Mesenchymal stem cell (in vitro differentiated cells and primary cell): ENCODE measurements at regions not wholly inside any gene's neighbourhood (a gene's known extent, or its start where the extent isn't known, plus 50 kb on each side); places are given as distances from the start of the nearest gene placed in this dataset.

ENCODE experiments used
- DNase-seq: peaks from one replicate; pipeline ENCODE4 v3.0.0-alpha.2; 2013
- H2AFZ ChIP-seq: one replicate; pipeline ENCODE4 v1.6.1; 2013; ENCODE audit warnings: low read depth, mild to moderate bottlenecking, control low read depth, inconsistent platforms, low read length, moderate library complexity
- H2AK5ac ChIP-seq: 2 replicates; pipeline ENCODE4 v1.6.1; 2013; ENCODE audit warnings: low read length, moderate library complexity, mild to moderate bottlenecking, inconsistent platforms; ENCODE audit not compliant: severe bottlenecking
- H2BK120ac ChIP-seq: one replicate; pipeline ENCODE4 v1.6.1; 2013; ENCODE audit warnings: low read depth, mild to moderate bottlenecking, inconsistent platforms, low read length, moderate library complexity
- H2BK12ac ChIP-seq, 2 experiments: one replicate each; pipeline ENCODE4 v1.6.1; 2013; ENCODE audit warnings: inconsistent platforms in 2 of 2, low read length in 2 of 2, mild to moderate bottlenecking in 2 of 2, moderate library complexity in 2 of 2, control low read depth in 1 of 2
- H2BK15ac ChIP-seq: one replicate; pipeline ENCODE4 v1.6.1; 2013; ENCODE audit warnings: mild to moderate bottlenecking, low read depth, inconsistent platforms; ENCODE audit not compliant: poor library complexity, severe bottlenecking
- H2BK5ac ChIP-seq: 2 replicates; pipeline ENCODE4 v1.6.1; 2013; ENCODE audit warnings: low read depth, mild to moderate bottlenecking, low read length, control low read depth, inconsistent platforms; ENCODE audit not compliant: poor library complexity, severe bottlenecking
- H3K14ac ChIP-seq, 2 experiments: one replicate each; pipeline ENCODE4 v1.6.1; 2013; ENCODE audit warnings: inconsistent platforms in 2 of 2, low read length in 2 of 2, control low read depth in 1 of 2, mild to moderate bottlenecking in 1 of 2, moderate library complexity in 1 of 2
- H3K18ac ChIP-seq, 2 experiments: one replicate each; pipeline ENCODE4 v1.6.1; 2013; ENCODE audit warnings: inconsistent platforms in 2 of 2, low read length in 2 of 2, control low read depth in 1 of 2, low read depth in 1 of 2, mild to moderate bottlenecking in 1 of 2
- H3K23ac ChIP-seq, 2 experiments: one replicate each; pipeline ENCODE4 v1.6.1; 2013; ENCODE audit warnings: inconsistent platforms in 2 of 2, low read length in 2 of 2, mild to moderate bottlenecking in 2 of 2, moderate library complexity in 2 of 2, control low read depth in 1 of 2
- H3K27ac ChIP-seq: 2 replicates; pipeline ENCODE4 v1.5.1; 2013; ENCODE audit warnings: mild to moderate bottlenecking, moderate library complexity, low read length, control low read depth, inconsistent platforms; ENCODE audit not compliant: poor library complexity, severe bottlenecking
- H3K27me3 ChIP-seq, 2 experiments: 2 replicates each; pipeline versions ENCODE4 v1.6.1 to v1.7.0; 2013; ENCODE audit warnings: low read length in 2 of 2, mild to moderate bottlenecking in 2 of 2, moderate library complexity in 2 of 2, control low read depth in 1 of 2, inconsistent platforms in 1 of 2; ENCODE audit not compliant: control insufficient read depth in 1 of 2, insufficient read depth in 1 of 2
- H3K36me3 ChIP-seq, 2 experiments: 2 replicates each; pipeline versions ENCODE4 v1.6.1 to v1.7.0; 2013; ENCODE audit warnings: low read length in 2 of 2, control low read depth in 1 of 2, inconsistent platforms in 1 of 2, low read depth in 1 of 2, mild to moderate bottlenecking in 1 of 2; ENCODE audit not compliant: insufficient read depth in 2 of 2, control insufficient read depth in 1 of 2
- H3K4ac ChIP-seq, 2 experiments: one replicate each; pipeline ENCODE4 v1.6.1; 2013; ENCODE audit warnings: inconsistent platforms in 2 of 2, low read length in 2 of 2, mild to moderate bottlenecking in 2 of 2, moderate library complexity in 2 of 2, control low read depth in 1 of 2, low read depth in 1 of 2
- H3K4me1 ChIP-seq: 2 replicates; pipeline ENCODE4 v1.6.1; 2013; ENCODE audit warnings: low read depth, low read length, control low read depth; ENCODE audit not compliant: control insufficient read depth, insufficient read depth
- H3K4me2 ChIP-seq: 2 replicates; pipeline ENCODE4 v1.6.1; 2013; ENCODE audit warnings: low read length, mild to moderate bottlenecking, inconsistent platforms; ENCODE audit not compliant: poor library complexity, severe bottlenecking
- H3K4me3 ChIP-seq, 2 experiments: 2 replicates each; pipeline versions ENCODE4 v1.5.1 to v1.7.0; 2013; ENCODE audit warnings: low read length in 2 of 2, mild to moderate bottlenecking in 2 of 2, control low read depth in 1 of 2, low read depth in 1 of 2; ENCODE audit not compliant: insufficient read depth in 1 of 2
- H3K79me1 ChIP-seq: replicated peaks from 2 replicates; pipeline ENCODE4 v1.6.1; 2013; ENCODE audit warnings: mild to moderate bottlenecking, control low read depth, low read length, inconsistent platforms; ENCODE audit not compliant: poor library complexity, severe bottlenecking
- H3K9ac ChIP-seq: 2 replicates; pipeline ENCODE4 v1.7.0; 2013; ENCODE audit warnings: mild to moderate bottlenecking, low read length, moderate library complexity
- H3K9me3 ChIP-seq: 2 replicates; pipeline ENCODE4 v1.7.0; 2013; ENCODE audit warnings: mild to moderate bottlenecking, low read length; ENCODE audit not compliant: control insufficient read depth
- H4K8ac ChIP-seq: one replicate; pipeline ENCODE4 v1.6.1; 2013; ENCODE audit warnings: inconsistent platforms, mild to moderate bottlenecking, low read length, moderate library complexity
- H4K91ac ChIP-seq: one replicate; pipeline ENCODE4 v1.6.1; 2013; ENCODE audit warnings: mild to moderate bottlenecking, low read length, inconsistent platforms
- WGBS: methylation state at CpG from one replicate; pipeline ENCODE4 v1.1.7; 2013; ENCODE audit warnings: mixed read lengths; 5-methylcytosine and 5-hydroxymethylcytosine counted together

DNA sequence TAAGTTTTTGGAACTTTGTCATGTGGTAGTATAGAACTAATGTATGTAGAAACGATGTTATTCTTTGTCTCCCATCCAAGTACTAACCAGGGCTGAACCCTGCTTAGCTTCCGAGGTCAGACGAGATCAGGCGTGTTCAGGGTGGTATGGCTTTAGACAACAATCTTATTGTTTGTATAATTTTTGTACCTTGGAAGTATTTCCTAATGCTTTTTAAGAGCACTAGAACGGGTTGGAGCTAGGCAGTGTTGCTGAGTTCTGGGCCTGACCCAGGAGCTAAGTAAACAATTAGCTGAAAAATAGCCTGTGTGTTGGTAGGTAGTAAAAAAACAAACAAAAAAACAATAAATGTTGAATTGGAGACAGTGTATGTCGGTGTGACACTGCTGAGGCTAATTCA lies 244.3 kb downstream of the EMP1 start:
- no peak overlapping the region for H2BK12ac ChIP-seq
- no peaks in the 10 kb centered on the region for H3K27me3 ChIP-seq
- no peak for DNase-seq
- H3K4ac ChIP-seq: no peak overlapping the region
- H3K9me3 ChIP-seq: no peaks in the 10 kb centered on the region
- no peak overlapping the region for H2BK120ac ChIP-seq
- H3K23ac ChIP-seq: no peak overlapping the region
- H2AFZ ChIP-seq: no peak overlapping the region
- H2BK5ac ChIP-seq: no peak overlapping the region
- no peak overlapping the region for H3K9ac ChIP-seq
- H2BK15ac ChIP-seq: no peak overlapping the region
- no peak overlapping the region for H2AK5ac ChIP-seq
- H3K4me1 ChIP-seq: peaks cover 2% of the 10 kb centered on the region
- H3K18ac ChIP-seq: no peak overlapping the region
- no peak overlapping the region for H4K8ac ChIP-seq
- 69% methylated on average over 6 of the region's 6 CpGs for WGBS
- no peak overlapping the region for H3K4me3 ChIP-seq
- H3K36me3 ChIP-seq: no peaks in the 10 kb centered on the region
- no peak overlapping the region for H3K4me2 ChIP-seq
- no peak overlapping the region for H3K27ac ChIP-seq
- H4K91ac ChIP-seq: no peak overlapping the region
- no peaks in the 10 kb centered on the region for H3K79me1 ChIP-seq
- no peak overlapping the region for H3K14ac ChIP-seq

DNA sequence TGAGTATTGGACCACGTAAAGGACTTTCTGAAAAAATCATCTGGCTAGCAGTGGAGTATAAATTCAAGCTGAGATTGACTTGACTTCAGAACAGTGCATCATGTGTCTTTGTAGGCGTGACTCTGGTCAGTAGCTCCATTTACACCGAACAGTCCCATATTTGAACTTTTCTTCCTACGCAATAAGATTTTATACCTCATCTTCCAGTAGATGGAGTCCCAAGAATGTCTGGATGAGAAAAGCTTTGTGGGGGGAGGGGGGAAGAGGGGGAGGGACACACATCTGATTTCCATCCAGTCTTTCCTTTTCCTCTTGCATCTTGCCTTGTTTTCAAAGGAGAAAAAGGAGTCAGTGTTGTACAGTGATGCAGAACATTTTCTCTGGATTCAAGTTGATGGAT lies 241.0 kb downstream of the EMP1 start:
- H4K8ac ChIP-seq: no peak overlapping the region
- H3K4me2 ChIP-seq: no peak overlapping the region
- H2BK15ac ChIP-seq: no peak overlapping the region
- no peak overlapping the region for H3K4ac ChIP-seq
- H2BK120ac ChIP-seq: no peak overlapping the region
- no peak overlapping the region for H2BK12ac ChIP-seq
- no peak for DNase-seq
- H3K14ac ChIP-seq: no peak overlapping the region
- 89% methylated on average over 1 of the region's 4 CpGs for WGBS
- H3K18ac ChIP-seq: no peak overlapping the region
- H4K91ac ChIP-seq: no peak overlapping the region
- H3K79me1 ChIP-seq: no peaks in the 10 kb centered on the region
- H3K9ac ChIP-seq: no peak overlapping the region
- H3K27me3 ChIP-seq: no peaks in the 10 kb centered on the region
- H3K23ac ChIP-seq: no peak overlapping the region
- no peak overlapping the region for H3K4me3 ChIP-seq
- H2AK5ac ChIP-seq: no peak overlapping the region
- peaks cover 4% of the 10 kb centered on the region for H3K4me1 ChIP-seq
- H2AFZ ChIP-seq: no peak overlapping the region
- no peaks in the 10 kb centered on the region for H3K9me3 ChIP-seq
- no peak overlapping the region for H2BK5ac ChIP-seq
- H3K27ac ChIP-seq: no peak overlapping the region
- H3K36me3 ChIP-seq: no peaks in the 10 kb centered on the region

DNA sequence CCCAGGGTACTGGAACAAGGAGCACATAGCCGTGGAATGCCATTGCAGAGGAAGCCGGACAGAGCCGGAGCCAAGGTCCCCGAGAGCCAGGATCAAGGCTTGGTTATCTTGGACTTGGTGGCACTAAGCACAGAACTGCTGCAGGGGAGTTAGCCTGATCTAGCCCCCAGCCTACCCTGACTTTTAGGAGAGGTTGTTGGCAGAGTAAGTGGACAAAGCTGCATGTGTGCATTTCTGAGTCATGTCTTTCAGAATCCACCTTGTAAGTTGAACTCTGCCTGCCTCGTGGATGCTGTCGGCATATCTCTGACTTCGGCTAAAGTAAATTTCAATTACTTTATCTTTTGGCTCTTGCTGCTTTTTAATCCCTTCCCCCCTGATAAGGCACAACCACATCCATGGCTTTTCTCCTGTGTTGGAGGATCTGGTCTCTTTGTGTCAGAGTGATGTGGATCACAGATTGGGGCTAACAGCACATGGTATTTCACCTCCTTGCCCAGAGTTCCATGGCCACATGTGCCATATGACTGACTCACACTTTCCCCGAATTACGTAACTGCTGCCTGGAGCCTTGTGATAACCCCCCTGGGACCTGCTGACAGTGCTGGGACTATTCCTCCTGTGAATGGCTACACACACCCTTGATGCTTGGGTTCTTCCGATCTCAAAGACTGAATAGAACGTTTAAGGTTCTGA lies 240.3 kb downstream of the EMP1 start:
- no peaks in the 10 kb centered on the region for H3K36me3 ChIP-seq
- H2BK5ac ChIP-seq: no peak overlapping the region
- H4K91ac ChIP-seq: no peak overlapping the region
- peak; percentile 6 for DNase-seq
- H3K18ac ChIP-seq: no peak overlapping the region
- peak overlapping the region in 1 of 2 experiments; percentile 8 for H3K4me3 ChIP-seq
- no peak overlapping the region for H2AFZ ChIP-seq
- no peak overlapping the region for H3K9ac ChIP-seq
- H2BK12ac ChIP-seq: no peak overlapping the region
- no peaks in the 10 kb centered on the region for H3K79me1 ChIP-seq
- H3K23ac ChIP-seq: no peak overlapping the region
- no peak overlapping the region for H3K4me2 ChIP-seq
- H3K14ac ChIP-seq: no peak overlapping the region
- H3K27me3 ChIP-seq: no peaks in the 10 kb centered on the region
- no peaks in the 10 kb centered on the region for H3K9me3 ChIP-seq
- H2BK120ac ChIP-seq: no peak overlapping the region
- peaks cover 4% of the 10 kb centered on the region for H3K4me1 ChIP-seq
- no peak overlapping the region for H4K8ac ChIP-seq
- no peak overlapping the region for H2BK15ac ChIP-seq
- no peak overlapping the region for H3K4ac ChIP-seq
- WGBS: 65% methylated on average over 11 of the region's 11 CpGs
- H2AK5ac ChIP-seq: no peak overlapping the region
- no peak overlapping the region for H3K27ac ChIP-seq

DNA sequence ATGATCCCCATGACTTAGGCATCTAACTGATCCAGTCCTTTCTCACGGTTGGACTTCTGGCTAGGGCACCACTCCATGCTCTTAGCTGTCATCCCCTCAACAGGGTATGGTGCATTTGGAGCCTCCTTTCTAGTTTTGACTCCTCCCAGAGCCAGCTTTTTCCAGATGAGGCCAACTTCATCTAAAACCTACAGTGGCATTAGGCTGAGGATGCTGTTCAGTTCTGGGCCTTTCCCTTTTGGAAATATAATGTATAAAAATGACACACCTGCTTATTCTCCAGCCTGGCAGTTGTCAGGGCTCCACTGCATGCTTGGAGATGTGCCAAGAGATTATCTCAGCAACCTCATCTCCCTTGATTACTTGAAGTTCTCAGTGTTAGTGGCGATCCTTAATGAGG lies 239.7 kb downstream of the EMP1 start:
- Histone ChIP-seq H3K18ac (no peak overlapping the region), H3K14ac (no peak overlapping the region), H2BK12ac (no peak overlapping the region), H3K4me2 (no peak overlapping the region), H3K23ac (no peak overlapping the region), H3K4me1 (peaks cover 4% of the 10 kb centered on the region), H2AK5ac (no peak overlapping the region), H3K36me3 (no peaks in the 10 kb centered on the region), H2BK15ac (no peak overlapping the region), H2BK5ac (no peak overlapping the region), H3K27me3 (no peaks in the 10 kb centered on the region), H3K79me1 (no peaks in the 10 kb centered on the region), H3K9me3 (no peaks in the 10 kb centered on the region), H4K91ac (no peak overlapping the region), H3K27ac (no peak overlapping the region), H2AFZ (no peak overlapping the region), H4K8ac (no peak overlapping the region), H3K4ac (no peak overlapping the region), H2BK120ac (no peak overlapping the region), H3K9ac (no peak overlapping the region), H3K4me3 (no peak overlapping the region)
- no peak for DNase-seq
- WGBS: 69% methylated on average over 2 of the region's 2 CpGs
